ENCODE measurements at regions not wholly inside any gene's neighbourhood (a gene's known extent, or its start where the extent isn't known, plus 50 kb on each side); places are given as distances from the start of the nearest gene placed in this dataset.
"Not testable (repeated sequence)": the region's sequence is repeated elsewhere in the genome, so short reads cannot be mapped to it uniquely, and the experiment has no call there.

GRCh38 chr4:123600987-123601904, 204.7 kb downstream of the SPRY1 start:
- no peak for DNase-seq

GRCh38 chr4:123602007-123602406, 205.4 kb downstream of the SPRY1 start:
- DNase-seq, result no peak

DNA sequence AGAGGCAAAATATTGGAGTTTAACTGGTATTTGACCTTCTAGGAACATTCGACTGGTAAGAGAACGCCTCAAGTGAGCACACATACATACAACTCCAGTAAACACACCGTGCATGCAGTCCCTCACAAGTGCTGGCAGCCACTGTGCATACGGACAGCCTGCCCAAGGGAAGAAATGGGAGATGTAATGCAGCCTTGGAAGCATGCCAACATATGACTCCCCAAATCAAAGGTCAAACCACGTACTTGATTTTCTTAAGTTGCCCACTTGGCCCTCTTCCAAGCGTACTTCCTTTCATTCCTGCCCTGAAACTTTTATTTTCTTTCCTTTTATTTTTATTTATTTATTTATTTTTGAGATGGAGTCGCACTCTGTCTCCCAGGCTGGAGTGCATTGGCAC, 206.6 kb downstream of the SPRY1 start:
- no peak for DNase-seq

DNA sequence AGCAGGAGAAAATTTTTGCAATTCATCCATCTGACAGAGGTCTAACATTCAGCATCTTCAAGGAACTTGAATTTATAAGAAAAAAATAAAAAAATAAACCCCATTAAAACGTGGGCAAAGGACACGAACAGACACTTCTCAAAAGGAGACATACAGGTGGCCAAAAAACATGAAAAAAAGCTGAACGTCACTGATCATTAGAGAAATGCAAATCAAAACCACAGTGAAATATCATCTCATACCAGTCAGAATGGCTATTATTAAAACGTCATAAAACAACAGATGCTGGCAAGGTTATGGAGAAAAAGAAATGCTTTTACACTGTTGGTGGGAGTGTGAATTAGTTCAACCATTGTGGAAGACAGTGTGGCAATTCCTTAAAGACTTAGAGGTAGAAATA, 209.2 kb downstream of the SPRY1 start:
- not testable (repeated sequence) for DNase-seq

GRCh38 chr4:123606336-123606735, 209.7 kb downstream of the SPRY1 start:
- DNase-seq, result no peak

DNA sequence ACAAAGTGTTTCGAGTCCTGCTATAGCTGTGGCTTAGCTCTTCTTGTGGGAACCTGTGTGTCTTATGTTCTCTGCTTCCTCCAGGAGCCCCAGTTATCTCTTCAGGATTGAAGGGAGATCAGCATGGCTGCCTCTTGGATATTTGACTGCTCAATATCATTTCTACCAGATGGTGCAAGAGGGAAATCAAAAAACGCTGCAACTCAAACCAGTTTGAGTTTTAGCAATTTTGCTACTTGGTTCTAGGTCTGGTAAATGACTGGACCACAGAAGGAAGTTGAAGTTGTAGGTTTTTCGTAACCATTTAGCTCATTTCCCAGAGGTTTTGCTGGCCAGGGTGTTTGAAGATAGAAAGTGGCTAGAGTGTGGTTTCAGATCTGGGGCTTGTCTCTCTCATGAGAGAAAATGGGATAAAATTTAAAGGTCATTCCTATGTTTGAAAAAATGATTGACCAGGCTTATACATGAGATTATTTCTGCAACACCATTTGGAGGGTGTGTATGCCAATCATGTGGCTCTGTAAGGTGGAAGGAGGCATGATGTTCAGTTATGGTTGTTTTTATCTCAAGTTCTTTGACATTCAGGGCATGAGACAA, 210.4 kb downstream of the SPRY1 start:
- DNase-seq, result no peak

DNA sequence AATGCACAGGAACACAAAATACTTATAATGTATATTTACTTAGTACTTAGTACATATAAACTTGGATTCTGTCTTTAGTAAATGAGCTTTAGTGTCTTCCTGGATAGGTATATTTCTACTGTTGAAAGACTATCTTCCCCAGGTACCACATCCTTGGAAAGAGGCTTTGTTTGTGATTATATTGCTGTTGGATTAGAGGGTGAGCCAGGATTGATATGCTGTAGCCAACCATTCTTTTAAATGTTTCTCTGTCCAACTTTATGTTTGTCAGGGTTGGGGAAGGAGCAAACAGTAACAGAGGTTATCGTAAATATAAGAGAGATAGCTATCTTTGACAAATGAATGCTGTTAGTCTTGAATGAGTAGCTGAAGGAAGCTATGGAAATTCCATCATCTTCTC, 213.2 kb downstream of the SPRY1 start:
- DNase-seq, result no peak

DNA sequence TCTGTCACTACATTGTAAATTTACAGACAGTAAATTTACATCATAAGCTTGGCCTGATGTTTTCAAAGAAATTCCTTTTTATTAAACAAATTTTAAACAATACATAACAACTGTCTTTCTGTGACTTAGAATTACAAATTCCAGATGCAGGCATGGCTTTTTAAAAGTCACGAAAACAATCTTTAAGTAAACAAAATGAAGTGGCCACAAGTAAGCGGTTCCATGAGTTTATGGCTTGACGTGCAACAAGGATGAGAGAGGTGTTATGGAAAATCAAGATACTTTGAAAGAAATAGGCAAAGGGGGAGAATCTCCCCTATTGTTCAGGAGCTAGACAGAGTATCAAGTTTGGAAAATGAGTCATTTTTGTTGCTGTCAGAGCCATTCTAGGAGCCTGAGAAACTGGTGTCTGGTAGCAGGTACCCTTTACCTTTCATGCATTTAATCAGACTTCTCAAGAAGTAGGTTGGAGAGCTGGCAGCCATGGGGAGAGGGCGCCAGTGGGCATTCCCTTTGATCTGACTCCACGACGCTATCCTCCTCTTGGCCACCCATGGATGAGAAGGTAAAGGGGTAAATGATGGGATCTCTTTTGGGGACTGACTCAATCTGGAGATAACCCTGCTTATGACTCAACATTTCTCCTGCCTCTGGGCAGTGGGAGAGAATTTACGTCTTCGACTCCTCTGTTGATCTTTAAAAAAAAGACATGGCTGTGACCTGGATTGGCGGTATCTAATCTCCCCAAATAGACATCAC, 217.2 kb downstream of the SPRY1 start:
- no peak for DNase-seq

DNA sequence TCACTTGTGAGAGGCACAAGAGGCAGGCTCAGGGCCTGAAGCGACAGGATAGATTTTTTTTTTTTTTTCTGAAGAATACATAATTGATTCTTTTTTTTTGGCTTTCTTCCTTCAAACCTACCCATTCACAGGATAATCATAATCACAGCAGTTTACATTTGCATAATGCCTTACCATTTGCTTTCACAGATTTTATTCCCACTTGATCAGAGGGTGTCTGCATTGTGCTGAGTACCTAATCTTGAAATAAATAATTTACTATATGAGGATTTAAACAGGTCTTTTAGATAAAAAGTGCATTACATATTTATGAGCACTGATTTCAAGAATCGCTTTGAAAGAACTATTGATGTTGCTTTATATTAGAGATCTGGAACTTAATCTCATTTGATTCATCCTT, 219.3 kb downstream of the SPRY1 start:
- no peak for DNase-seq

- DNase-seq, result peak; percentile 81
Measured at GRCh38 chr4:123616951-123617461, 220.4 kb downstream of the SPRY1 start.

- no peak for DNase-seq
Measured at GRCh38 chr4:123617791-123618190, 221.2 kb downstream of the SPRY1 start.

- no peak for DNase-seq
Measured at GRCh38 chr4:123618606-123619005, 222.0 kb downstream of the SPRY1 start.

- no peak for DNase-seq
Measured at GRCh38 chr4:123619326-123619725, 222.7 kb downstream of the SPRY1 start.

- DNase-seq, result no peak
Measured at GRCh38 chr4:123619895-123620294, 223.3 kb downstream of the SPRY1 start.

GRCh38 chr4:123621072-123621705, 224.6 kb downstream of the SPRY1 start:
- no peak for DNase-seq

DNA sequence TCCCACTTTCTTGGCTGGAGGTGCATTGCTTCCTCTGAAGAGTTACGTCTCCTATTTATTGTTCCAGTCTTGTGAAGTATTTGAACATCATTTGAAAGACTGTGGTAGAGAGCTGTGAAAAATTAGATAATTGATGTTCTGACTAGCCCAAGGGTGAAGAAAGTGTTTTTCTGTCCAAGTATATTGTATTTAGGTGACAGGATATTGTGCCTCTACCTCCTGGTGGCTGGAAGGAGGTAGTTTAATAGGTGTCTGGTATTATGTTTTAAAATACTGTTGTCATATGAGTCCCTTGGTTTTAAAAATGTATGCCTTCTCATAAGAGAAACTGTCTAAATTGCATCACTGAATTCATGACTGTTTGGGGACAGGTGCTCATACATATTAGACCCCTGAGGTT, 226.0 kb downstream of the SPRY1 start:
- DNase-seq, result no peak

- no peak for DNase-seq
Measured at GRCh38 chr4:123623611-123624010, 227.0 kb downstream of the SPRY1 start.

DNA sequence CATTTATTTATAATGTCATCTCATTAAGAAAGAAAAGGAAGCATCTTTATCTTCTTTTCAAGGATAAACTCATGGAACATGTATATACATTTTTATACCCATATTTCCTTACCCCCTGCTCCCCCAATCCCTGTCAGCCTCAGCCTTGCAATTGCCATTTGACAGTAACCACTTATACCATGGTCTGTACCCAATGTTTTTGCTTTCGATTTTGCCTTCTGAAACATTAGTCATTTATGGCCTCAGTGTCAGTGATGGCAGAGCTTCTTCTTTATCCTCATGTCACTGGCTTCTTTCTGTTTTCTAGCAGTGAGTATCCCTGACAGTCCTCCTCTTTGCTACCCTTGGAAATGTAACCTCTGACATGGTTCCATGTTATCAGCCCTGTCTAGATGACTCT, 228.4 kb downstream of the SPRY1 start:
- DNase-seq, result no peak

DNA sequence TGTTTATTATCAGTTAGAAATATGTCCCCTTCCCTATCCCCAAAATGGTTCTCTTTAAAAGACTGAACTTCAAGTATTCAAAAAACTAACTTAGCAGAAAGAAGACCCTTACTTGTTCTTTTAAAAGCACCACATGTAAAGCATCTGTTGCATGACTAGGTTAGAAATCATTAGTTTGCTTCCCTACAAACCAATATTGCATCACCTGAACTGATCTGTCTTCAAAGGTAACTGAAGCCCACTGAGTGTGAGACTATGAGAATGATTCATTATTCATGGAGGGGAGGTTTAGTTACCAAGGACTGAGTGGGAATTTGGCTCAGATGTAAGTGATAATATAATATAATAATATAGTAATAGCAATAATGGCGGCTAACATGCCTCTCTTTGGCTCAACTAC, 231.7 kb downstream of the SPRY1 start:
- no peak for DNase-seq

- DNase-seq, result peak; percentile 74
Measured at GRCh38 chr4:123631786-123632692, 235.4 kb downstream of the SPRY1 start.

- DNase-seq, result no peak
Measured at GRCh38 chr4:123632693-123633030, 236.1 kb downstream of the SPRY1 start.
